ENCODE measurements at regions not wholly inside any gene's neighbourhood (a gene's known extent, or its start where the extent isn't known, plus 50 kb on each side); places are given as distances from the start of the nearest gene placed in this dataset.

- no peaks in the 10 kb centered on the region for H3K36me3 ChIP-seq (ENCODE audit: control insufficient read depth in 1 of 2, insufficient read depth in 2 of 2, low read depth in 1 of 2, low read length in 2 of 2)
Observed at GRCh38 chr14:38124506-38124905, 83.2 kb upstream of the SSTR1 start.

DNA sequence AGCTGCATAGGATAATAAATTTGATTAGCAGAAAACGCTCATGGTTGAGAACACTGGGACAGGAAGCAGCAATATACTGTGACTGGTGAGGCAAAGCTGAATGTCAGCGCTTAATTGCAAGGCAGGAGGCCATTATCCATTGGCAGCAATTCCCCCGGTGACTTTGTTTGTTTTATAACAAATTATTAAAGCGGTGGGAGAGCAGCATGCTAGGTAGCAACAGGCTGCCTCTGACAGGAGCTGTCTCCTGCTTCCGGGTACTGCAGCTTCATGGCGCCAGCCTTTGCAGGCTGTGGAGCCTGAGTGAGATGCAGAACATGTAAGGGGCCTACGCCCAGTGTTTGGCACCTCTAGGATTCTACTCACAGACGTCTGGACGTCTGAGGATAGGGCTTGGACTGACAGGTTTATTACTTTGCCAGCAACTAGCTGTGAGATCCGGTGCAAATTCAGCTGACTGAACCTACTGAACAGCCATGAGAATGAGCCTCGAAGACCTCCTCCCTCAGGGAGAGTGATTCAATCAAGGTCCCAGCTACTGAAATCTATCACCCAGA is 82.1 kb upstream of the SSTR1 start:
- Histone ChIP-seq H3K79me1 (replicated peaks; ENCODE audit: low read length, poor library complexity, severe bottlenecking) (no peaks in the 10 kb centered on the region), H2AK5ac (ENCODE audit: low read length, severe bottlenecking) (no peak overlapping the region), H2BK12ac (ENCODE audit: low read length in 2 of 2) (no peak overlapping the region), H3K36me3 (ENCODE audit: control insufficient read depth in 1 of 2, insufficient read depth in 2 of 2, low read depth in 1 of 2, low read length in 2 of 2) (no peaks in the 10 kb centered on the region), H4K91ac (ENCODE audit: low read length) (peak overlapping the region; percentile 11), H3K4me3 (ENCODE audit: insufficient read depth in 1 of 2, low read depth in 1 of 2, low read length in 2 of 2) (no peak overlapping the region), H3K4me1 (ENCODE audit: control insufficient read depth, insufficient read depth, low read depth, low read length) (peaks cover 6% of the 10 kb centered on the region), H3K18ac (ENCODE audit: low read depth in 1 of 2, low read length in 2 of 2) (peak overlapping the region in 1 of 2 experiments; percentile 9), H3K4me2 (ENCODE audit: low read length, poor library complexity, severe bottlenecking) (no peak overlapping the region), H2BK120ac (ENCODE audit: low read depth, low read length) (no peak overlapping the region), H2BK15ac (ENCODE audit: low read depth, poor library complexity, severe bottlenecking) (no peak overlapping the region), H4K8ac (ENCODE audit: low read length) (no peak overlapping the region), H3K4ac (ENCODE audit: low read depth in 1 of 2, low read length in 2 of 2) (no peak overlapping the region), H3K9ac (ENCODE audit: low read length) (no peak overlapping the region), H3K9me3 (ENCODE audit: control insufficient read depth, low read length) (no peaks in the 10 kb centered on the region), H3K23ac (ENCODE audit: low read length in 2 of 2) (no peak overlapping the region), H3K14ac (ENCODE audit: low read length in 2 of 2) (no peak overlapping the region), H2AFZ (ENCODE audit: low read depth, low read length) (no peak overlapping the region), H3K27me3 (ENCODE audit: control insufficient read depth in 1 of 2, insufficient read depth in 1 of 2, low read length in 2 of 2) (no peaks in the 10 kb centered on the region), H3K27ac (ENCODE audit: low read length, poor library complexity, severe bottlenecking) (no peak overlapping the region), H2BK5ac (ENCODE audit: low read depth, low read length, poor library complexity, severe bottlenecking) (no peak overlapping the region)
- DNase-seq, result no peak
- WGBS, result 39% methylated on average over 11 of the region's 11 CpGs

More at GRCh38 chr14:38124506-38124905, 83.2 kb upstream of the SSTR1 start:
- Histone ChIP-seq H3K79me1 (replicated peaks; ENCODE audit: low read length, poor library complexity, severe bottlenecking) (no peaks in the 10 kb centered on the region), H3K27ac (ENCODE audit: low read length, poor library complexity, severe bottlenecking) (no peak overlapping the region), H2BK5ac (ENCODE audit: low read depth, low read length, poor library complexity, severe bottlenecking) (no peak overlapping the region), H2AK5ac (ENCODE audit: low read length, severe bottlenecking) (peak overlapping the region; percentile 35), H3K14ac (ENCODE audit: low read length in 2 of 2) (no peak overlapping the region), H3K9ac (ENCODE audit: low read length) (no peak overlapping the region), H3K27me3 (ENCODE audit: control insufficient read depth in 1 of 2, insufficient read depth in 1 of 2, low read length in 2 of 2) (no peaks in the 10 kb centered on the region), H2BK120ac (ENCODE audit: low read depth, low read length) (no peak overlapping the region), H2AFZ (ENCODE audit: low read depth, low read length) (no peak overlapping the region), H2BK12ac (ENCODE audit: low read length in 2 of 2) (peak overlapping the region in 1 of 2 experiments; percentile 21), H2BK15ac (ENCODE audit: low read depth, poor library complexity, severe bottlenecking) (no peak overlapping the region), H4K8ac (ENCODE audit: low read length) (no peak overlapping the region), H3K9me3 (ENCODE audit: control insufficient read depth, low read length) (no peaks in the 10 kb centered on the region), H3K4ac (ENCODE audit: low read depth in 1 of 2, low read length in 2 of 2) (no peak overlapping the region), H3K4me2 (ENCODE audit: low read length, poor library complexity, severe bottlenecking) (no peak overlapping the region), H3K4me1 (ENCODE audit: control insufficient read depth, insufficient read depth, low read depth, low read length) (peaks cover 6% of the 10 kb centered on the region), H3K23ac (ENCODE audit: low read length in 2 of 2) (no peak overlapping the region), H3K4me3 (ENCODE audit: insufficient read depth in 1 of 2, low read depth in 1 of 2, low read length in 2 of 2) (no peak overlapping the region), H4K91ac (ENCODE audit: low read length) (no peak overlapping the region), H3K18ac (ENCODE audit: low read depth in 1 of 2, low read length in 2 of 2) (peak overlapping the region in 1 of 2 experiments; percentile 10)
- 55% methylated on average over 3 of the region's 3 CpGs for WGBS
- no peak for DNase-seq

- Histone ChIP-seq H3K4ac (ENCODE audit: low read depth in 1 of 2, low read length in 2 of 2) (no peak overlapping the region), H2BK120ac (ENCODE audit: low read depth, low read length) (no peak overlapping the region), H2AFZ (ENCODE audit: low read depth, low read length) (no peak overlapping the region), H4K8ac (ENCODE audit: low read length) (no peak overlapping the region), H2BK12ac (ENCODE audit: low read length in 2 of 2) (no peak overlapping the region), H3K4me3 (ENCODE audit: insufficient read depth in 1 of 2, low read depth in 1 of 2, low read length in 2 of 2) (no peak overlapping the region), H4K91ac (ENCODE audit: low read length) (no peak overlapping the region), H3K36me3 (ENCODE audit: control insufficient read depth in 1 of 2, insufficient read depth in 2 of 2, low read depth in 1 of 2, low read length in 2 of 2) (no peaks in the 10 kb centered on the region), H3K4me1 (ENCODE audit: control insufficient read depth, insufficient read depth, low read depth, low read length) (peaks cover 3% of the 10 kb centered on the region), H3K9ac (ENCODE audit: low read length) (no peak overlapping the region), H3K79me1 (replicated peaks; ENCODE audit: low read length, poor library complexity, severe bottlenecking) (no peaks in the 10 kb centered on the region), H3K27ac (ENCODE audit: low read length, poor library complexity, severe bottlenecking) (no peak overlapping the region), H3K27me3 (ENCODE audit: control insufficient read depth in 1 of 2, insufficient read depth in 1 of 2, low read length in 2 of 2) (no peaks in the 10 kb centered on the region), H3K14ac (ENCODE audit: low read length in 2 of 2) (no peak overlapping the region), H3K4me2 (ENCODE audit: low read length, poor library complexity, severe bottlenecking) (no peak overlapping the region), H2BK15ac (ENCODE audit: low read depth, poor library complexity, severe bottlenecking) (no peak overlapping the region), H2AK5ac (ENCODE audit: low read length, severe bottlenecking) (no peak overlapping the region), H2BK5ac (ENCODE audit: low read depth, low read length, poor library complexity, severe bottlenecking) (no peak overlapping the region), H3K18ac (ENCODE audit: low read depth in 1 of 2, low read length in 2 of 2) (no peak overlapping the region), H3K23ac (ENCODE audit: low read length in 2 of 2) (no peak overlapping the region), H3K9me3 (ENCODE audit: control insufficient read depth, low read length) (no peaks in the 10 kb centered on the region)
- WGBS, result 92% methylated on average over 1 of the region's 2 CpGs
- no peak for DNase-seq
Observed at GRCh38 chr14:38127356-38127755, 80.3 kb upstream of the SSTR1 start.

- Histone ChIP-seq H4K8ac (ENCODE audit: low read length) (no peak overlapping the region), H3K23ac (ENCODE audit: low read length in 2 of 2) (no peak overlapping the region), H2BK120ac (ENCODE audit: low read depth, low read length) (no peak overlapping the region), H3K9me3 (ENCODE audit: control insufficient read depth, low read length) (no peaks in the 10 kb centered on the region), H3K9ac (ENCODE audit: low read length) (no peak overlapping the region), H3K4me3 (ENCODE audit: insufficient read depth in 1 of 2, low read depth in 1 of 2, low read length in 2 of 2) (no peak overlapping the region), H2AK5ac (ENCODE audit: low read length, severe bottlenecking) (no peak overlapping the region), H2BK5ac (ENCODE audit: low read depth, low read length, poor library complexity, severe bottlenecking) (no peak overlapping the region), H4K91ac (ENCODE audit: low read length) (no peak overlapping the region), H3K27me3 (ENCODE audit: control insufficient read depth in 1 of 2, insufficient read depth in 1 of 2, low read length in 2 of 2) (no peaks in the 10 kb centered on the region), H3K14ac (ENCODE audit: low read length in 2 of 2) (no peak overlapping the region), H2AFZ (ENCODE audit: low read depth, low read length) (no peak overlapping the region), H3K27ac (ENCODE audit: low read length, poor library complexity, severe bottlenecking) (no peak overlapping the region), H3K18ac (ENCODE audit: low read depth in 1 of 2, low read length in 2 of 2) (no peak overlapping the region), H2BK15ac (ENCODE audit: low read depth, poor library complexity, severe bottlenecking) (no peak overlapping the region), H3K4me2 (ENCODE audit: low read length, poor library complexity, severe bottlenecking) (no peak overlapping the region), H3K4me1 (ENCODE audit: control insufficient read depth, insufficient read depth, low read depth, low read length) (peaks cover 3% of the 10 kb centered on the region), H2BK12ac (ENCODE audit: low read length in 2 of 2) (no peak overlapping the region), H3K4ac (ENCODE audit: low read depth in 1 of 2, low read length in 2 of 2) (no peak overlapping the region), H3K36me3 (ENCODE audit: control insufficient read depth in 1 of 2, insufficient read depth in 2 of 2, low read depth in 1 of 2, low read length in 2 of 2) (no peaks in the 10 kb centered on the region), H3K79me1 (replicated peaks; ENCODE audit: low read length, poor library complexity, severe bottlenecking) (no peaks in the 10 kb centered on the region)
- WGBS, result 95% methylated on average over 3 of the region's 3 CpGs
- DNase-seq, result no peak
Observed at GRCh38 chr14:38127784-38128183, 79.9 kb upstream of the SSTR1 start.

Data from mesenchymal stem cell (in vitro differentiated cells and primary cell).